ELF-1 (cell line): ENCODE measurements at regions not wholly inside any gene's neighbourhood (a gene's known extent, or its start where the extent isn't known, plus 50 kb on each side); places are given as distances from the start of the nearest gene placed in this dataset.
"Not testable (repeated sequence)": the region's sequence is repeated elsewhere in the genome, so short reads cannot be mapped to it uniquely, and the experiment has no call there.

Experiments used
- DNase-seq: peaks from one replicate; pipeline ENCODE4 v3.0.0-alpha.2; 2016; ENCODE audit warnings: low read depth, low spot score

- no peak for DNase-seq
Measured at GRCh38 chr4:82090717-82091116, 283.1 kb downstream of the HNRNPD start.

- DNase-seq: no peak
Measured at GRCh38 chr4:82084747-82085146, 289.0 kb downstream of the HNRNPD start.

- DNase-seq: not testable (repeated sequence)
Measured at GRCh38 chr4:82077471-82077995, 296.3 kb downstream of the HNRNPD start.

GRCh38 chr4:82076809-82077208 lies 297.0 kb downstream of the HNRNPD start:
- no peak for DNase-seq

GRCh38 chr4:82076359-82076758 lies 297.4 kb downstream of the HNRNPD start:
- no peak for DNase-seq

- DNase-seq: no peak
Measured at GRCh38 chr4:82071951-82072350, 301.8 kb downstream of the HNRNPD start.

- DNase-seq: no peak
Measured at GRCh38 chr4:82069883-82070638, 303.7 kb downstream of the HNRNPD start.

GRCh38 chr4:82063017-82063416 lies 310.8 kb downstream of the HNRNPD start:
- DNase-seq: no peak

- no peak for DNase-seq
Measured at GRCh38 chr4:82057990-82058544, 315.7 kb downstream of the HNRNPD start.

GRCh38 chr4:82055156-82055555 lies 318.6 kb downstream of the HNRNPD start:
- no peak for DNase-seq

- no peak for DNase-seq
Measured at GRCh38 chr4:82053396-82053795, 320.4 kb downstream of the HNRNPD start.

- DNase-seq: no peak
Measured at GRCh38 chr4:82050796-82051195, 323.0 kb downstream of the HNRNPD start.

- no peak for DNase-seq
Measured at GRCh38 chr4:82049294-82049693, 324.5 kb downstream of the HNRNPD start.

GRCh38 chr4:82047731-82048130 lies 326.1 kb downstream of the HNRNPD start:
- no peak for DNase-seq

GRCh38 chr4:82046796-82047195 lies 327.0 kb downstream of the HNRNPD start:
- DNase-seq: no peak

- no peak for DNase-seq
Measured at GRCh38 chr4:82045267-82045666, 328.5 kb downstream of the HNRNPD start.

GRCh38 chr4:82044141-82044993 lies 329.4 kb downstream of the HNRNPD start:
- peak; percentile 78 for DNase-seq

GRCh38 chr4:82043809-82044137 lies 330.0 kb downstream of the HNRNPD start:
- peak; percentile 24 for DNase-seq

- DNase-seq: peak; percentile 77
Measured at GRCh38 chr4:82043081-82043808, 330.5 kb downstream of the HNRNPD start.

GRCh38 chr4:82042042-82042441 lies 331.7 kb downstream of the HNRNPD start:
- DNase-seq: no peak

- DNase-seq: no peak
Measured at GRCh38 chr4:82038936-82039335, 334.9 kb downstream of the HNRNPD start.

- no peak for DNase-seq
Measured at GRCh38 chr4:82036181-82036580, 337.6 kb downstream of the HNRNPD start.
